ENCODE measurements at regions not wholly inside any gene's neighbourhood (a gene's known extent, or its start where the extent isn't known, plus 50 kb on each side); places are given as distances from the start of the nearest gene placed in this dataset.

DNA sequence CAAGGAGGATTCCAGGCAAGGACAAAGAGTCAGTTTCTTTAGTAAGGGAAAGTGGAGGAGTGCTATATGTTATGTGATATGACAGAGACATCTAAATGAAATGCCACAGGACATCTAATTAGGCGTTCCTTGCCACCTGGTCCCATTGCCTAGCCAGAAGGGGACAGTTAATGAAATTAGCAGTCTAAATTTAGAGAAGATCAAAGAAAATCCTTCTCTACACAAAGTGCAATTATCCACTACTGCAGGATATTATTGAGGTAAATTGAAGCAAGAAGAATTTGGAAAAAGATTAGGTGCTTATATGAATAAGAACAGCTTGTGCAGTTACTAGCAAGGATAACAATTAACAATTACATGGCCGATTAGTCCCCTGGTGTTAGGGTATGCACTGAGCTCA lies 495.3 kb upstream of the NMUR2 start:
- no peak for TF ChIP-seq EZH2 (IDR thresholded peaks at IDR 0.05; ENCODE audit: borderline replicate concordance, low read depth, low read length, severe bottlenecking)
- TF ChIP-seq, protein P1, sequence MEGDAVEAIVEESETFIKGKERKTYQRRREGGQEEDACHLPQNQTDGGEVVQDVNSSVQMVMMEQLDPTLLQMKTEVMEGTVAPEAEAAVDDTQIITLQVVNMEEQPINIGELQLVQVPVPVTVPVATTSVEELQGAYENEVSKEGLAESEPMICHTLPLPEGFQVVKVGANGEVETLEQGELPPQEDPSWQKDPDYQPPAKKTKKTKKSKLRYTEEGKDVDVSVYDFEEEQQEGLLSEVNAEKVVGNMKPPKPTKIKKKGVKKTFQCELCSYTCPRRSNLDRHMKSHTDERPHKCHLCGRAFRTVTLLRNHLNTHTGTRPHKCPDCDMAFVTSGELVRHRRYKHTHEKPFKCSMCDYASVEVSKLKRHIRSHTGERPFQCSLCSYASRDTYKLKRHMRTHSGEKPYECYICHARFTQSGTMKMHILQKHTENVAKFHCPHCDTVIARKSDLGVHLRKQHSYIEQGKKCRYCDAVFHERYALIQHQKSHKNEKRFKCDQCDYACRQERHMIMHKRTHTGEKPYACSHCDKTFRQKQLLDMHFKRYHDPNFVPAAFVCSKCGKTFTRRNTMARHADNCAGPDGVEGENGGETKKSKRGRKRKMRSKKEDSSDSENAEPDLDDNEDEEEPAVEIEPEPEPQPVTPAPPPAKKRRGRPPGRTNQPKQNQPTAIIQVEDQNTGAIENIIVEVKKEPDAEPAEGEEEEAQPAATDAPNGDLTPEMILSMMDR (IDR thresholded peaks at IDR 0.05; ENCODE audit: borderline replicate concordance, extremely low read depth, low read length, poor library complexity, severe bottlenecking), result no peak

Measured in DND-41 (cell line).